SK-N-MC (cell line): ENCODE measurements at regions not wholly inside any gene's neighbourhood (a gene's known extent, or its start where the extent isn't known, plus 50 kb on each side); places are given as distances from the start of the nearest gene placed in this dataset.

Experiments
- EZH2 ChIP-seq: fragments of 200-600 bp; sonication (generic); IDR thresholded peaks from one replicate; pipeline ENCODE4 v1.6.1; 2017; ENCODE audit warnings: antibody characterized with exemption
- FOXP2 ChIP-seq: optimal IDR thresholded peaks from 2 replicates; pipeline ENCODE3; 2011; ENCODE audit warnings: mild to moderate bottlenecking, moderate library complexity; ENCODE audit not compliant: insufficient read depth; ENCODE audit errors: extremely low read length, control extremely low read depth
- POLR2AphosphoS5 ChIP-seq: IDR thresholded peaks from 2 replicates; pipeline ENCODE4 v1.6.1; 2012; ENCODE audit warnings: mild to moderate bottlenecking, low read depth, low read length, borderline replicate concordance

- no peak for TF ChIP-seq POLR2AphosphoS5
- no peak for TF ChIP-seq EZH2
- no peak for TF ChIP-seq FOXP2
Observed at GRCh38 chr2:36193680-36194079, 161.9 kb upstream of the CRIM1 start.
